ENCODE measurements at regions not wholly inside any gene's neighbourhood (a gene's known extent, or its start where the extent isn't known, plus 50 kb on each side); places are given as distances from the start of the nearest gene placed in this dataset.

- DNase-seq = no peak
Measured at GRCh38 chr21:32216293-32216692, 62.6 kb downstream of the MIS18A start.

DNA sequence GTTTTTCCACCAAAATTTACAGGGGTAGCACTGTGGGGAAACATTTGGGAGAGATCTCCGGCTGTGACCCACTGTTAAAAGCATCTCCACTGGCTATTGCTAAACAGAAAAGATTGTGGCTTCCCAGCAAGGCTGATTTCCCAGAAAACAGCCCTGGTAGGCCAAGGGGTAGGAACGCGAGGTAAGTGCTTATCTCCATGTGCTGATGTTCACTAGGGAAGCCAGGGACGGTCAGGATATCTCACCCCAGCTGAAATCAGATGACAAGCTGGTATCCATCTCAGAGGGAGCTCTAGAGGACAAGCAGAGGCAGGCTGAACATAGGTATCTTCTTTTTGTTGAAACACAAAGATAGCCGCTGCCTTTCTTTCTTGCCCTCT is 63.6 kb downstream of the MIS18A start:
- DNase-seq = no peak

DNA sequence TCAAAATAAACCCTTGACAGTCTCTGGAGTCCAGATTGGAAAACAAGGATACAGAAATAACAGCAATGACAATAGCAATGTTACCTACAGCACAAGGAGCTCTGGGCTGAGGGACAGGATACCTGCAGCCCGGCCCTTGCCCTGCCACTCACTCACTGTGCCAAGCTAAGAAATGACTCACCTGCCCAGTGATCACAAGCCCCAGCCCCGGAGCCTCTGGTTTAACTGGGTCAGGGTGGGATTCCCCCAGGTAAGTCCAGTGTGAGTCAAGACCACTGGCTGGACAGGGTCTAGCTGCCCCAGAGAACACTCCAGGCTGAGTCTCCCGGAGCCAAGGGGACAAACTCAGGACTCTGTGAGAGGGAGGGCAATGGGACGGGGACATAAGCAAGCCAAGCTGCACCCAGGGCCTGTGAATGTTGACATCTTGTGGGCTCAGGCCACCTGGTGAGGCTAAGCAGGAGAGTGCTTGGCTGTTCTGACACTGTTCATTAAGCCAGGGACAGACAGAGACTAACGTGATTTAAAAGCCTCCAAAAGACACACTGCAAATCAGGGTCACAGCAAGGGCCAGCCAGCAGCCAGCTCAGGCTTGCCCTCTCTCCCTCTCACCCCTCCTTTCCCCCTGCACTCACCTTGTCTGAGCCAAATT is 64.1 kb downstream of the MIS18A start:
- no peak for DNase-seq

DNA sequence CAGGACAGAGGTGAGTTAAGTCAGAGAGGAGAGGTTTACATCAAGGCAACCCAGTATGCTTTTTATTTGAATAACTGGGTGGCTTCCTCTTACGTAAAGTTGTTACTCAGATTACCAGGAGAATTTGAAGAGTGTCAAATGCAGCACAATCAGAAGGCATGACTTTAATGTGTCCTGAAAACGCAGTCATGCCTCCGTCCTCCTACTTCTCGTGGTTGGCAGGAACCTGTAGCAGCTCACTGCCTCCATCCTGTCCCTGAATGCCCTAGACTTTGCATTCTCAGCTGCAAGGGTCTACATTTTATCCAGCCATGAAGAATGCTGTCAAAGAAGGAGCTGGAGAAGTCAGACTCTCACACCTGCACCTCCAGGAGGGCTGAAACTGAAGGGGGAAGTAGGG is 66.7 kb downstream of the MIS18A start:
- DNase-seq = no peak

DNA sequence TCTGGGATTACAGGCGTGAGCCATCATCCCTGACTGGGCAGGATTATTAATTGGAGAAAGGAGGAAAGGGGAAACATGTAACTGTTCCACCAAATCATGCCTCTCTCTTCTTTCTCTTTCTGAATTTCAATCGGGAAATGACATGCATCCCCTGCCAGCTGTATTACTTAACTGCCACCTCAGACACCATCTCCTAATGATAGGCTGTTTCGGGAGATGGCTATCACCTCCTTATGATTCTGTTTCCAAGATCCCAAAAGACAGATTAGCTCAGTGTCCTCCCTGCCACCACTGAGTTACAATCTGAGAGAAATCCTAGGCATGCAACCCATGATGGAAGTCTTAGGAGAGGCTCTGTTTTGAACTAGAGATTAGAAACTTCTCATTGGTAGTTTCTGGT is 67.5 kb downstream of the MIS18A start:
- no peak for DNase-seq

DNA sequence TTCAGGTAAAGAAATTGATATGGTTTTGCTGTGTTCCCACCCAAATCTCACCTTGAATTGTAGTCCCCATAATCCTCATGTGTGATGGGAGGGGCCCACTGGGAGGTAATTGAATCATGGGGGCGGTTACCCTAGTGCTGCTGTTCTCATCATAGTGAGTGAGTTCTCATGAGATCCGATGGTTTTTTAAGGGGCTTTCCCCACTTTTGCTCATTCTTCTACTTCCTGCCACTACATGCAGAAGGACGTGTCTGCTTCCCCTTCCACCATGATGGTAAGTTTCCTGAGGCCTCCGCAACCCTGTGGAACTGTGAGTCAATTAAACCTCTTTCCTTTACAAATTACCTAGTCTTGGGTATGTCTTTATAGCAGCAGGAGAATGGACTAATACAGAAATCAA is 69.3 kb downstream of the MIS18A start:
- no peak for DNase-seq

DNA sequence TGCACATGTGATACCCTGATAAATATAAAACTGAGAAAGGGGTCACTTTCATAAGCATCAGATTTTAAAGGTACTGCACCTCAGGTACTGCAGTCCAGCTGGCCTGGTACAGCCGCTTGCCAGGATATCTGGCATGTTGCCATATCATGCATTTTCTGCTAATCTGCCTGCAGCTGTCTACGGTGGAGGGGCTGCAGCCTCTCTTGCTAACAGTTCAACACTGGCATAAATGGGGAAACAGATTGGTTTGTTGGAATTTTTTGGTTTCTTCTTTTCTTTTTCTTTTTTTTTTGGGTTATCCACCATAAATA is 71.5 kb downstream of the MIS18A start:
- peak; percentile 82 for DNase-seq

- no peak for DNase-seq
Measured at GRCh38 chr21:32206631-32207405, 72.0 kb downstream of the MIS18A start.

DNA sequence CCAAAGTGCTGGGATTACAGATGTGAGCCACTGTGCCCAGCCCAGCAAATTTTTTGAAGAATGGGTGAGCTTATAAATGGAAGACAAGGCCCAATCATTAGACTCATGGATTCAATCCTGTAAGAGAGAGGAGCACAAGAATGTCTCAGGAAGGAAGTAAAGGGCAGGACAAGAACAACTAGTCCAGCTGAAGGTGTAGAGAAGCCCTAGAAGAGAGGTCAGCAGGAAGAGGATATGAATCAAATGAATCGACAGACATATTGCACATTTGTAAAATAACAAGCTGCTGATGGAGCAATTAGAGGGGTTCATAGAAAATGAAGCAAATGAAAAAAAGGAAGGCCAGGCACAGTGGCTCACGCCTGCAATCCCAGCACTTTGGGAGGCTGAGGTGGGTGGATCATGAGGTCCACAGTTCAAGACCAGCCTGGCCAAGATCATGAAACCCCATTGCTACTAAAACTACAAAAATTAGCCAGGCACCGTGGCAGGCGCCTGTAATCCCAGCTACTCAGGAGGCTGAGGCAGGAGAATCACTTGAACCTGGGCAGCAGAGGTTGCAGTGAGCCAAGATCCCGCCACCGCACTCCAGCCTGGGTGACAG is 74.9 kb downstream of the MIS18A start:
- DNase-seq = no peak

DNA sequence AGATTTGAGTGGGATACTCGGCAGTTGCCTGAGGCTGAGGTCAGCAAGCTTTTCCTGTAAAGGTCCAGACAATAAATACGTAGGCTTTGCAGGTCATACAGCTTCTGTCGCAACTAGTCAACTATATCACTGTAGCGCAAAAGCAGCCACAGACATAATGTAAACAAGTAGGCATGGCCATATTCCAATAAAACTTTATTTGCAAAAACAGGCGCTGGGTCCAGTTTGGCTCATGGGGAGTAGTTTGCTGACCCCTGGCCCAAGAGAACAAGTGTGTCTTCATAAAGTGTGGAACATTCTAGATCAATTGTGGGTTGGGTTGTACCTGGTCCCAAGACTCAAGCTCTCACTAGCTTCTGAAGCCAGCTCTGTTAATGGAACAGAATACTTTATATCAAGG is 78.8 kb downstream of the MIS18A start:
- no peak for DNase-seq

DNA sequence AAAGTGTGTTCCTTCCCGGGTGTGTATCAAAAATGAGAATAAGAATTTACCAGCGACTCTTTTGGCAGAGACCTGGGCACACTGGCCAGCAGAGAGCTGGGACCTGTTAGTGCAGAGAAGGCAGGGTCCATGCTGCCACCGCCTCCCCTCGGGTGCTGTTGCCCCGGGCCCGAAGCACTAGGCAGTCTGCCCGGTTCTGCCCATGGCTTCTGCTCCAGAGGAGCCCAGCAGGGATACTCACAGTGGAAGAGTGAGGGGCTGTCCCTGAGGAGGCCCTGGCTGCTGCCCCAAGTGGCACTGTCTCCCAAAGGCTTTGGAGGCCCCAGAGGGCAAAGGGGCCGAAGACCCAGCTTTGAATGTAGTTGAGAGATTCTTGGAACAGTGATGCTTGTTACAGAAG is 80.5 kb downstream of the MIS18A start:
- no peak for DNase-seq

GRCh38 chr21:32197896-32198295 is 81.0 kb downstream of the MIS18A start:
- DNase-seq = peak; percentile 83

DNA sequence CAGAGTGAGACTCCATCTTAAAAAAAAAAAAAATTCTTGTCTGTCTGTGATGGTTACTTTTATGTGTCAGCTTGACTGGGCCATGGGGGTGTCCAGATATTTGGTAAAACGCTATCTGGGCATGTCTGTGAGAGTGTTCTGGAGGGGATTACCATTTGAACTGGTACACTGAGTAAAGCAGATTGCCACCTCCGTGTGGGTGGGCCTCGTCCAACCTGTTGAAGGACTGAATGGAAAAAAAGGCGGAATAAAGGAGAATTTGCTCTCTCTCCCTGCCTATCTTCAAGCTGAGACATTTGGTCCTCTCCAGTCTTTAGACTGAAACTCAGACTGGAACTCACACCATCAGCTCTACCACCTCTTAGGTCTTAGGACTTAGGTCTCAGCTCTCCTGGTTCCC is 82.8 kb downstream of the MIS18A start:
- no peak for DNase-seq

- no peak for DNase-seq
Measured at GRCh38 chr21:32193098-32193465, 85.8 kb downstream of the MIS18A start.

DNA sequence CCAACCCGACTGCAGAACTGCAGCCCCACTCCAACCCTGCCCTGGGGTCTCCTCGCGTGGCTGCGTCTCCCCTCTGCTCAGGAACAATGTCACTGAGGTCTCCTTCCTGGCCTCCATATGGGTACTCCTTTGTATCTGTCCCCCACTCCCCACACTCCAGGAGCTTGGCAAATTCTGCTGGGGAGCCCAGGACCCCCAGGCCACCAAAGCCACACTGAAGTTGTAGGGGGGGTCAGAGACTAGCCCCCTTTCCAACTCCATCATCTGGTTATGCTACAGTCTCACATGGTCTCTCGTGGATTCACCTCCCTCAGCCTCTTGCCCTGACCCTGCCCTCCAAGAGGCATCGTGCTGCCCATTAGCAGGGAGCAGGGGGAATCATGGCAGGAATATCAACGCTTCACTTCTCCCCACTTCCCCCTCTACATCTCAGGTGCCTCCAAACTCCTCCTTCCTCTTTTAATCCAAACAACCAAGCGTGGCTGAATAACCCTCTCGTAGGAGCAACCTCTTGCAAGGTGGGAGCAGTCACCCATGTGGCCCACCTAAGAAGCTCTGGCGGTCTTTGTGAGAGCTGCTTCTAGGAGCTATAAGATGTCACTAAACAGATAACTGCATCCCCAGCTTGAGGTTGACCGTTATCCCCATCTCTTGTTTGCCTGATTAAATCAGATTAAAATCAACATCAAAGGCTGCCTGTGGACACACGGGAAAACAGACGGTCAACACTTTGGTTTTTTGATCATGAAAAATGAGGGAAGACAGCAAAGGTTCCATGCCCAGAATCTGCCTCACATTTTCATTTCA is 86.4 kb downstream of the MIS18A start:
- no peak for DNase-seq

- DNase-seq = peak; percentile 47
Measured at GRCh38 chr21:32190493-32191144, 88.2 kb downstream of the MIS18A start.

- no peak for DNase-seq
Measured at GRCh38 chr21:32189688-32190483, 89.0 kb downstream of the MIS18A start.

DNA sequence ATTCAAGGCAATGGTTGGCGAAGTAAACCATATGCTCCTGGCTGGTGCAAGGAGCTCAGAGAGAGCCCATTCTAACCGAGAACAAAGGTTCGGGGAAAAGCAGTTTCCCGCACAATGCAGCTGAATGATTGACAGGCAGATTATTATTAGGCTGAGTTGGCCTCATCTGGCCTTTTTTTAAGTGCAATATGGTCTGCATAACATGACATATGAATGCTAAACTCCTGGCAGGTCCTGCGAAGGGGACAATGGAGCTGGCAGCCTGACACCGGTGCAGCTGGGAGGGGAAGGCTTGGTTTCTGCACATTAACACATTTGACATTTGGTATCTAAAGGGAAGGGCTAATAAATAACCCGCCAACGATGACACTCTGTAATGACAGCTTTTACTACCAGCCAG is 92.0 kb downstream of the MIS18A start:
- peak; percentile 84 for DNase-seq

GRCh38 chr21:32185726-32186125 is 93.1 kb downstream of the MIS18A start:
- no peak for DNase-seq

GRCh38 chr21:32185103-32185502 is 93.7 kb downstream of the MIS18A start:
- no peak for DNase-seq

- peak; percentile 87 for DNase-seq
Measured at GRCh38 chr21:32184485-32184884, 94.4 kb downstream of the MIS18A start.

- peak; percentile 77 for DNase-seq
Measured at GRCh38 chr21:32184065-32184464, 94.8 kb downstream of the MIS18A start.
